Prostate gland (tissue), 2 donors: ENCODE measurements at regions not wholly inside any gene's neighbourhood (a gene's known extent, or its start where the extent isn't known, plus 50 kb on each side); places are given as distances from the start of the nearest gene placed in this dataset.

ENCODE experiments used
- CTCF ChIP-seq, 4 experiments: fragments of 200-600 bp in 2 of 4; fragments of 450-650 bp in 2 of 4; sonication (generic) in 2 of 4; IDR thresholded peaks; 1 replicate in 3 of 4; 2 replicates in 1 of 4; pipeline ENCODE4 v1.5.1; 2016 to 2019; ENCODE audit warnings: antibody characterized with exemption in 4 of 4, mild to moderate bottlenecking in 2 of 4, moderate library complexity in 2 of 4
- POLR2A ChIP-seq: fragments of 450-650 bp; IDR thresholded peaks from one replicate; pipeline ENCODE4 v1.6.1; 2016; ENCODE audit warnings: antibody characterized with exemption, mild to moderate bottlenecking

- TF ChIP-seq CTCF (IDR thresholded peaks at IDR 0.05) = no peak
- TF ChIP-seq POLR2A = no peak
Observed at GRCh38 chr2:6288791-6289190, 576.9 kb downstream of the CMPK2 start.
